NCI-H1694 (cell line): ENCODE measurements at regions not wholly inside any gene's neighbourhood (a gene's known extent, or its start where the extent isn't known, plus 50 kb on each side); places are given as distances from the start of the nearest gene placed in this dataset.

Experiments
- DNase-seq: peaks from one replicate; lab custom pipeline; 2025; lab: John Stamatoyannopoulos, UW

- DNase-seq = no peak
Measured at GRCh38 chr9:121550041-121550440, 50.4 kb upstream of the GGTA1 start.

GRCh38 chr9:121550569-121551512 lies 51.2 kb upstream of the GGTA1 start:
- peak; percentile 59 for DNase-seq

GRCh38 chr9:121551985-121552753 lies 52.5 kb upstream of the GGTA1 start:
- DNase-seq = no peak

DNA sequence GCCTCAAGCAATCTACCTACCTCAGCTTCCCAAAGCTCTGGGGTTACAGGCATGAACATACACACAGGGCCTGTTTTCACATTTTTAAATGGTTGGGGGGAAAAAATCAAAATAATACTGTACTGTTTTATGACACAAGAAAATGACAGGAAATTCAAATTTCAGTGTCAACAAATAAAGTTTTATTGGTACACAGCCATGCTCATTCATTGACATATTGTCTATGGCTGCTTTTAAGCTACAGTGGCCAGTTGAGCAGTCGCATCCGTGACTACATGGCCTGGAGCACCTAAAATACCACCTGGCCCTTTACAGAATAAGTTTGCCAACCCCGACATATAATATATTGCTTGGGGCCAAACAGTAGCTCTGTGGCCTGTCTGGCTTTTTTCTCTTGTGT lies 56.4 kb upstream of the GGTA1 start:
- no peak for DNase-seq

DNA sequence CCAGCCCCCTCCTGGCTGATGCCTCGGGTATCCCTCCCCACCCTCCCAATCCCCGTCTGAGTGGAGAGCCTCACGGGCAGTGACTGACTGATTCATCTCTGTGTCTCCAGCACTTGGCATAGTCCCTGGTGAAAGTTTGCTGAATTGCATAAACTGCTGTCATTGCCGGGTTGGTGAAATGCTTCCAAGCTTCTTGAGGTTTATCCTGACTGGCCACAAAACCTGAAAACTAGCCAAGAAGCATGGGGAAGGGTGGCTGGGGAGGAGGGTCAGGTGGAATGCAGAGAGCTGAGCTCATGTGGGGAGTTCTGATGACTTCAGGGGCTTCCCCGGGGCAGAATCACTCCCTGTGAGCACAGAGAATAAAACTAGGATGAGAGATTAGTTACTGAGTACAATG lies 56.9 kb upstream of the GGTA1 start:
- DNase-seq = no peak

DNA sequence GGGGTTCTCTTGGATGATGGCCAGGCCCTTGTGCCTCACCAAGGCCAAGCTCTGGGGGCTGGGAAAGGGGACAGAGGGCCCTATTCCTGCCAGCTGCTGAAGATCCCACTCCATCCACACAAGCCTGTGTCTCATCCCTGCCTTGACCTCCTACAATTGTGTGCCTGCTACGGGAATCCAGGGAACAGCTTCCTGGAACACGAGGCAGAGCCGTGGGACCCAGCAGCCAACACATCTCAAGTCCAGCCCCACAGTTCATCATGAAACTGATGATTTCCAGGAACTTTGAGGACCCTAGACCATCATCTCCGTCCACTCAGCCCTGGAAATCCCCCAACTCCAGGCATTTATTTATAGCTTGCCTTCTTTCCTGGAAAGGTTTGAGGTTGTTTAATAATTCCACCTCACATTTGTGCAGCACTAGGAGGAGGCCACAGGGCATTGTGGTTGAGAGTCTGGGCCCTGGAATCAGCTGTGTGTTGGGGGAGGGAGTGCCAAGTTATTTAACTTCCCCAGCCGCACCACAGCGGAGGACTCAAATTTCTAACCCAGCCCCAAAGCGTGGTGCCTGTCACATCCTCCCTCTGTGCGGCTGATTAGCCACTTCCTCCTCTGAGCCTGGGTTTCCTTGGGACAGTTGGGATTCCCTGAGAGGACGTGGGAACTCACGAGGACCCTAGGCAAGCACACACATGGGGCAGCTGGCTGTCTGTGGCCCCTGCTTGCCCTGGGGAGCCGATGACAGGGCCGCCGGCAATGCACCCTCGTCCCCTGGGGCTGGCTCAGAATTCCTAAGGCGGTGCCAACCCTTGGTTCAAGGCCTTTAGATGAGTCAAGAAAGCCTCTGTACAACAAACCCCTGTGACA lies 58.2 kb upstream of the GGTA1 start:
- DNase-seq = no peak

- no peak for DNase-seq
Measured at GRCh38 chr9:121558473-121558872, 58.8 kb upstream of the GGTA1 start.

GRCh38 chr9:121559183-121559582 lies 59.5 kb upstream of the GGTA1 start:
- DNase-seq = no peak

DNA sequence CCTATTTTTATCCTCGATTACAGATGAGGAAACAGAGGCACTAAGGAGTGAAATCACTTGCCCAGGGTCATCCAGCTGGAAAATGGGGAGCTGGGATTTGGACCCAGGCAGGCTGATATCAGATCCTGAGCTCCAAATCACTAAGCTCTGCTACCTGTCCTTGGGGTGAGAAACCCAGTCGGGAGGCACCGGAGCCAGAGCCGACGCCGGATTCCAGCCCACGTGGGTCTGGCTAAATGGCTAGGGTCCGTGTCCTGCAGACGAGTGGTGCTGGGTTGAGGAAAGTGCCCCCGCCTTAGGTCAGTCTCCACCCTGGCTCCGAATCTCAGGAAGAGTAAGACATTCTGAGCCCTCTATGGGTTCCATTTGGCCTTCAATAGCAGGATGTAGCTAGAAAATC lies 61.3 kb upstream of the GGTA1 start:
- no peak for DNase-seq

DNA sequence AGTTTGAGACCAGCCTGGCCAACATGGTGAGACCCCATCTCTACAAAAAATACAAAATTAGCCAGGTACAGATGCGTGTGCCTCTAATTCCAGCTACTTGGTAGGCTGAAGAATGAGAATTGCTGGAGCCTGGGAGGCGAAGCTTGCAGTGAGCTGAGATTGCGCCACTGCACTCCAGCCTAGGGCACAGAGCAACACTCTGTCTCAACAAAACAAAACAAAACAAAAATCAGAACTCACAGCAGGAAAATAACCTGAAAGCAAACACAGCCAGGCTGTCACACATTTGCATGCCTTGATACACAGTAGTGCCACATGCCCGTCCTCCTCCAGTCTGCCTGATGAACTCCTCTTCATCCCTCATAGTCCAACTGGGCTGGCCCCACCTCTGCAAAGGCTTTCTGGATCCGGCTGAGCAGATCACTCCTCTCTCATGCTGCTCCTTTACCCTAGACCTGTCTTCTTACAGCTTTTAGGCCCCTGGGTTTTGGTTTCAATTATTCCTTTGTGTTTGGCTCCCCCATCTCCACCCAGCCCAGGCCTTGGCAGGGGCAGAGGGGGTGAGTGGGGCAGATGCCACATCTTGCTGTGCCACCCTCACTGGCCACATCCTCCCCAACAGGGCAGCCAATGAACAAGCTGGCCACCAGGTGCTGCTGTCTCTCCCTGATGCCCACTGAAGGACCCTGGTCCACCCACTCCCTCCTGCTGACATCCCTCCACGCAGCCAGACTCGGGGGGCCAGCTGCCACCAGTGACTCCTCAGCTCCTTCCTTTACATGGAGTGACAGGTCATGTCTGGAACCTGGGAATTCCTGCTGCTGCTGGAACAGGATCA lies 62.0 kb upstream of the GGTA1 start:
- no peak for DNase-seq

- no peak for DNase-seq
Measured at GRCh38 chr9:121562301-121562700, 62.7 kb upstream of the GGTA1 start.

GRCh38 chr9:121563425-121563824 lies 63.8 kb upstream of the GGTA1 start:
- no peak for DNase-seq

GRCh38 chr9:121563881-121564460 lies 64.3 kb upstream of the GGTA1 start:
- DNase-seq = no peak

DNA sequence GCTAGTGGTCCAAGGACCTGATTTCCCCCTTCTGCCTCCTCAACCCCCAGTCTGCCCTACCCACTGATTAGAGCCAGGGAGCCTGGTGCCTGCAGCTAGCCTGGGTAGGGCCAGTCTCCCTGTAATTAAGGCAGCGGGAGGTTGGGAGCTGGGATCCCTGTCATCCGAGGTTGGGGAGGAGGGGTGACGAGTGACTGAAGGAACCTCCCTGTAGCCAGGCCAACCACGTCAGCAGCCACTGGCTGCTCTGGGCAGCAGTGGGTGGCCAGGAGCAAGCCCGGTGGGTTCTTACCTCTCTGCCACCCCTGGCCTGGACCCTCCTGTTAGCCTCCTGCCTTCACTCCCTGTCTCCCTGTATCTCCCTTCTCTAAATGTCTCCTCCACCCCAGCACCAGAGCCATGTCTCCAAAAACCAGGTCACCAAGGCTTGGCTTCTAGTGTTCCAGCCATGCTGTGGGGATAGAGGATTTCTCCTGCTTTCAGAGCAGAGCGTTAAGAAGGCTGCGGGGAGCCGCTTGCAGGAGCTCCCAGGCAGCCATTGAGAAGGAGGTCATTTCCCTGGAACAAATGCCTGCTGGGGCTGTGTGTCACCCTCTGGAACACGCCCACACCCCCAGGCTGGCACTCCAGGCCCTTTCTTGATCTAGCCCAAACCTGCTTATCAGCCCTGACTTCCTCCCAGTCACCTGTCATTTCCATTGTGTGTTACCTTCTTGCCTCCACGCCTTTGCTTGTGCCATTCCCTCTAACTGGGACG lies 65.0 kb upstream of the GGTA1 start:
- DNase-seq = no peak

GRCh38 chr9:121566481-121567465 lies 67.1 kb upstream of the GGTA1 start:
- DNase-seq = peak; percentile 26

DNA sequence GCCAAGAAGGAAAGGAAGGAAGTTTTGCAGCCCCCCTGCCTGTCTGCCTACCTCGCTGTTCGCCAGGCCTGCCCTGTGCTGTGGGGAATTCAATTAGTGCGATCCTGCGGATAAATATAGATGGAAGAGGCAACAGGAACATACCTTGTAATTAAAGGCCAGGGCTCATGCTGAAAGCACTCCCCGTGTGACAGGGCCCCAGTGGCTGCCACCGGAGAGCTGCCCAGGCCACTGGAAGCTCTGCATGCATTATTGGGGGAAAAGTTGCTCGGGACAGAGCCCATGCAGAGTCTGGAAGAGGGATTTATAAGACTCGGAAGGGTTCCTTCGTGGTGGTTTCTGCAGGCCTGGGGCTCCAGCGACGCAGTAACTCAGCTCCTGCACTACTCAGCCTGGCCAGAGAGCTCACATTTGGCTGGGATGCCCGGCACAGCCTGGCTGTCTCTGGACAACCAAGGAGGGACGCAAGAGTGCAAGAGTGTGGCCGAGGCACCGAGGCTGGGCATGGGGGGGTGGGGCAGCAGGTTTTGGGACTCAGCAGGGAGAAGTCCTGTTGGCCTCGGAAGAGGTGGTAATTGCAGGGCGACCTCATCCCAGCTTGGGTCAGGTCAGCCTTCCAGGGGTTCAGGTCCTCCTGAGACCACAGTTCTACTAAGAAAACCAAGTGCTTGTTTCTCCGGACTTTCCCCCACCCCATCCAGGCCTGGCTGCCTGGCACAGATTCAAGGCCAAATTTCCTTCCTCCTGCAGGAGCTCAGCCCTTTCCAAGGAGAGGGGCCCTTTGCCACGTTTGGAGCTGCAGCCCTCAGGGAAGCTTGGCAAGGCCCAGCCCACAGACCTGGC lies 68.1 kb upstream of the GGTA1 start:
- DNase-seq = no peak

GRCh38 chr9:121568343-121569265 lies 69.0 kb upstream of the GGTA1 start:
- no peak for DNase-seq
